ENCODE measurements at regions not wholly inside any gene's neighbourhood (a gene's known extent, or its start where the extent isn't known, plus 50 kb on each side); places are given as distances from the start of the nearest gene placed in this dataset.

- TF ChIP-seq CTCF (optimal IDR thresholded peaks at IDR 0.05 in 1 of 3, IDR thresholded peaks at IDR 0.05 in 1 of 3, conservative IDR thresholded peaks at IDR 0.05 in 1 of 3; ENCODE audit: extremely low read depth in 1 of 3, insufficient read depth in 2 of 3, low read length in 3 of 3) (no peak), EZH2 (IDR thresholded peaks at IDR 0.05; ENCODE audit: low read length) (no peak)
Observed at GRCh38 chr2:18918280-18918679, 328.9 kb upstream of the NT5C1B start.

All from keratinocyte (primary cell).